ENCODE measurements at regions not wholly inside any gene's neighbourhood (a gene's known extent, or its start where the extent isn't known, plus 50 kb on each side); places are given as distances from the start of the nearest gene placed in this dataset.

GRCh38 chr2:226403369-226403768 lies 396.3 kb downstream of the IRS1 start:
- no peak for TF ChIP-seq CTCF (IDR thresholded peaks at IDR 0.05; ENCODE audit: low read length)
- no peak for TF ChIP-seq EZH2 (IDR thresholded peaks at IDR 0.05; ENCODE audit: borderline replicate concordance, low read length)

Data from OCI-LY1 (cell line).